GM12865 (cell line): ENCODE measurements at regions not wholly inside any gene's neighbourhood (a gene's known extent, or its start where the extent isn't known, plus 50 kb on each side); places are given as distances from the start of the nearest gene placed in this dataset.

Experiments used
- DNase-seq: peaks from one replicate; pipeline ENCODE4 v3.0.0; 2010; ENCODE audit warnings: low read depth
- H3K4me3 ChIP-seq: 2 replicates; pipeline ENCODE4 v1.5.1; 2011; ENCODE audit warnings: mild to moderate bottlenecking, low read depth, low read length, control low read depth
- TF ChIP-seq, protein P1 (sequence below): IDR thresholded peaks from 2 replicates; pipeline ENCODE4 v1.5.1; 2011; ENCODE audit warnings: low read length, control low read depth, low read depth, inconsistent platforms; ENCODE audit not compliant: insufficient read depth; ENCODE audit errors: missing control alignments

DNA sequence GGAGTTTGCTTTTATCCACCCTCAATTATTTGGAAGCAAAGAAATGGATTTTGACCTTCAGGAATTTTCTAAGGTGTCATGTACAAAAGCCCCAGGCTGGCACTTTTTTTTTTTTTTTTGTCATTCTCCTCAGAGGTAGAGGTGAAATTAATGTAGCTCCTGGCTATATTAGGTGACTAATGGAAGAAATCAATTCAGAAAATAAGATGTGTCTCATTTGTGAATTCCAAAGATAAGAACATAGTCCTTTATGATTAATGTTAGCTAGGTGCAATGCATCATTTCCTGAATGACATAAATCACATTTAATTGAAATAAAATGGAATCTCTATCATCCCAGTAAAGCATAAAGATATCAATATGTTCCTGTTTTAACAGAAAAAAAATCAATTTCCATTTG is 477.6 kb downstream of the FBXO15 start:
- H3K4me3 ChIP-seq = no peak overlapping the region
- no peak for DNase-seq
- TF ChIP-seq, protein P1, sequence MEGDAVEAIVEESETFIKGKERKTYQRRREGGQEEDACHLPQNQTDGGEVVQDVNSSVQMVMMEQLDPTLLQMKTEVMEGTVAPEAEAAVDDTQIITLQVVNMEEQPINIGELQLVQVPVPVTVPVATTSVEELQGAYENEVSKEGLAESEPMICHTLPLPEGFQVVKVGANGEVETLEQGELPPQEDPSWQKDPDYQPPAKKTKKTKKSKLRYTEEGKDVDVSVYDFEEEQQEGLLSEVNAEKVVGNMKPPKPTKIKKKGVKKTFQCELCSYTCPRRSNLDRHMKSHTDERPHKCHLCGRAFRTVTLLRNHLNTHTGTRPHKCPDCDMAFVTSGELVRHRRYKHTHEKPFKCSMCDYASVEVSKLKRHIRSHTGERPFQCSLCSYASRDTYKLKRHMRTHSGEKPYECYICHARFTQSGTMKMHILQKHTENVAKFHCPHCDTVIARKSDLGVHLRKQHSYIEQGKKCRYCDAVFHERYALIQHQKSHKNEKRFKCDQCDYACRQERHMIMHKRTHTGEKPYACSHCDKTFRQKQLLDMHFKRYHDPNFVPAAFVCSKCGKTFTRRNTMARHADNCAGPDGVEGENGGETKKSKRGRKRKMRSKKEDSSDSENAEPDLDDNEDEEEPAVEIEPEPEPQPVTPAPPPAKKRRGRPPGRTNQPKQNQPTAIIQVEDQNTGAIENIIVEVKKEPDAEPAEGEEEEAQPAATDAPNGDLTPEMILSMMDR = no peak

DNA sequence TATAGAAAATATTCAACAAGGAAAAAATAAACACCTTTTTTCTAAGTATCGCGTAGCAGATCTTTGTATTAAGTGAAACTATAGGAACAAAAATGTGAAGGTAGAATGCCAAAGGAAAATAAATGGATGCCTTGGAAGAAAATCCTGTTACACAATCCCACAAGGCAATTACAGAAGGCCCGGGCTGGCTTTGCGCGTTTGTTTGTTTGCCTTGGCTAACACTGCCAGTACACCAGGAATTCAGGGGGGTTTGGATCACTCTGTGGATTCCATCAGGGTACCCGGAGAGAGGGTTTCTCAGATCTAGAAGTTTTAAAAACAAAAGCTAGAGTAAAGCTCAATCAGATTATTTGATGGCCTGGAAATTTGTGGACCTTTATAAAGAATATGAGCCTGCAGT is 478.3 kb downstream of the FBXO15 start:
- H3K4me3 ChIP-seq = no peak overlapping the region
- DNase-seq = no peak
- TF ChIP-seq, protein P1 = no peak

DNA sequence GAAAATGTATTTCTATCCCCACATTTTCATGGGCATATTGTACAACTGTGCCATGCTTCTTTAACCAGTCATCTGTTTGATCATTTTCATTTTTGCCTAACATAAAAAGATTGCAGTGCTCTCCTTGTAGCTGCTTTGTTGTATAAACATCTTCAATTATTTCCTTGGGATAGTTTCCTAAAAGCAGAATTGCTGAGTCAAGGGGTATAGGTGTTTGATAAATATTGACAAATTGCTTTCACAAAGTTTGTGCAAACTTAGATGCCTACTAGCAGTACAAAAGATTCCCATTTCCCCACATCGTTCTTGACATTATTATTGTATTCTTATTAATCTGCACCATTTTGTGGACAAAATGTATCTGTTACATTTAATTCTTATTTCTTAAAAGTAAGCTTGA is 479.6 kb downstream of the FBXO15 start:
- no peak overlapping the region for H3K4me3 ChIP-seq
- no peak for DNase-seq
- TF ChIP-seq, protein P1 = no peak

DNA sequence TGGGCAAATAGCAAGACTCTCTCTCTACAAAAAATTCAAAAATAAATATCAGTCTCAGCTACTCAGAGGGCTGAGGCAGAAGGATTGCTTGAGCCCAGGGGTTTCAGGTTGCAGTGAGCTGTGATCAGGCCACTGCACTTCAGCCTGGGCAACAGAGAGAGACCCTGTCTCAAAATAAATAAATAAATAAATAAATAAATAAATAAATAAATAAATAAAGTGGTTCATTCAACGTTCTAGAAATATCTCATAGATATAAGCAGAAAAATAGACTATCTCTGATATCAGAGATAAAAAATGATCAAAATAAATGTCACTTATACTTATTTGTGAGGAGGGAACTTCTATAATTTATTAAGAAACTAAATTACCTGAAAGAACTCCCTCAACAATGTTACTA is 480.9 kb downstream of the FBXO15 start:
- TF ChIP-seq, protein P1 = no peak
- no peak for DNase-seq
- no peak overlapping the region for H3K4me3 ChIP-seq

DNA sequence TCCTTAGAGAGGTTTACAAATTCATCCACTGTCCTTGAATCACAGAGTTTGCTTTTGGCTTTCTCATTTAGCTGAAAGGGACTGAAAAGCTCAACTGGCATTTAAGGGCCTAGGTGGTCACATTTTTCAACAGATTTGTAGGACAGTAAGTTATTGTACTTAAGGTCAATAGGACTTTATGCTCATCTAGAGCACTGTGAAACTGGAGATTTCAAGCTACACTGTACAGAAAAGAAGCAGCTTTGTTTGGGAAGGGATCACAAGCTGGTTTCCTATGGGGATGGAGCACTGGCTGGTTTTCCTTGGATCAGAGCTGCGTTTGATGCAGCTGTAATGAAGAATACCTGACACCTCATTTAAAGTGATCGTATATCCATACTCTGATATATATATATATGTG is 482.7 kb downstream of the FBXO15 start:
- TF ChIP-seq, protein P1 = no peak
- H3K4me3 ChIP-seq = no peak overlapping the region
- DNase-seq = no peak

DNA sequence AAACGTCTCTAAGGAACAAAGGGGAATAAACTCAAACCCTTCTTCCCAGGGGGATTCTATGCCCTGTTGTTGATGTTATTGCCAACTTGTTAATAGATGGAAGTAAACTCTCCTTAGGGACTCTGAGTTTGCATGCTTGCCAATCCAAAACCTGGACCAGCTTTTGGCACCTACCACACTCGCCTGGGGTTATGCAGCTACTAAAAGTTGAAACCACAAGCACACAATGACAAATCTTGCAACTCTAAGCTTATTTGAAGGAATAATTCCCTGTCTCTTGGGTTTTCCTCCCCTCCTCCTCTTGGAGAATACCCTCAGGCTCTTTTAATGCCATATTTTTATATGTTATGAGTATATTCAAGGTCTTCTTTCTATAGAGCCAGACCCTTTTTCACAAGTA is 484.1 kb downstream of the FBXO15 start:
- TF ChIP-seq, protein P1 = no peak
- DNase-seq = no peak
- no peak overlapping the region for H3K4me3 ChIP-seq

DNA sequence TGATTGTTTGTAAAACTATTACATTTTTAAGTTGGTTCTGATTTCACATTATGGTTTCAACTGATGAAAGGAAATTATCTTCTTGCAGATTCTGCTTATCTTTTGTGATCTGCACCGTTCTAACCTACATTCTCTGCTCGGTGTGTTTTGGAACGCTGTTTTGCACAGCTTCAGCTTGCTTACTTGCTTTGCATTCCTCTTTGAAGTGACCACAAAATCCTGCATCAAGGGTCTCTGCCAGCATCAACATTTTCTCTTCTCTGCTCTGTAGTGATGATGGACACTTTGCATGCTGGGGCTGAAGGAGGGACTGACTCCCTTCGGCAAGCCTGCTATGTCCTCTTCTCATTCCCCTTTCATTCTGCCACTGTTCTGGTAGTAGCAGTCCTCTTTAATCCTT is 485.2 kb downstream of the FBXO15 start:
- H3K4me3 ChIP-seq = no peak overlapping the region
- TF ChIP-seq, protein P1 = no peak
- no peak for DNase-seq
